Thyroid gland (tissue), 4 donors: ENCODE measurements at regions not wholly inside any gene's neighbourhood (a gene's known extent, or its start where the extent isn't known, plus 50 kb on each side); places are given as distances from the start of the nearest gene placed in this dataset.

Experiments used
- POLR2A ChIP-seq, 2 donors: fragments of 450-650 bp; IDR thresholded peaks; one replicate each; pipeline ENCODE4 v1.6.1; 2017; ENCODE audit warnings: antibody characterized with exemption in 2 of 2, mild to moderate bottlenecking in 2 of 2, moderate library complexity in 1 of 2
- TF ChIP-seq, protein P1 (sequence below), 6 experiments: fragments of 200-600 bp in 3 of 6; fragments of 450-650 bp in 3 of 6; sonication (generic) in 3 of 6; IDR thresholded peaks; one replicate each; pipeline ENCODE4 v1.5.1; 2016 to 2019; ENCODE audit warnings: antibody characterized with exemption in 6 of 6, mild to moderate bottlenecking in 2 of 6, inconsistent platforms in 1 of 6, moderate library complexity in 1 of 6

- TF ChIP-seq, protein P1, sequence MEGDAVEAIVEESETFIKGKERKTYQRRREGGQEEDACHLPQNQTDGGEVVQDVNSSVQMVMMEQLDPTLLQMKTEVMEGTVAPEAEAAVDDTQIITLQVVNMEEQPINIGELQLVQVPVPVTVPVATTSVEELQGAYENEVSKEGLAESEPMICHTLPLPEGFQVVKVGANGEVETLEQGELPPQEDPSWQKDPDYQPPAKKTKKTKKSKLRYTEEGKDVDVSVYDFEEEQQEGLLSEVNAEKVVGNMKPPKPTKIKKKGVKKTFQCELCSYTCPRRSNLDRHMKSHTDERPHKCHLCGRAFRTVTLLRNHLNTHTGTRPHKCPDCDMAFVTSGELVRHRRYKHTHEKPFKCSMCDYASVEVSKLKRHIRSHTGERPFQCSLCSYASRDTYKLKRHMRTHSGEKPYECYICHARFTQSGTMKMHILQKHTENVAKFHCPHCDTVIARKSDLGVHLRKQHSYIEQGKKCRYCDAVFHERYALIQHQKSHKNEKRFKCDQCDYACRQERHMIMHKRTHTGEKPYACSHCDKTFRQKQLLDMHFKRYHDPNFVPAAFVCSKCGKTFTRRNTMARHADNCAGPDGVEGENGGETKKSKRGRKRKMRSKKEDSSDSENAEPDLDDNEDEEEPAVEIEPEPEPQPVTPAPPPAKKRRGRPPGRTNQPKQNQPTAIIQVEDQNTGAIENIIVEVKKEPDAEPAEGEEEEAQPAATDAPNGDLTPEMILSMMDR (IDR thresholded peaks at IDR 0.05): no peak
- TF ChIP-seq POLR2A (IDR thresholded peaks at IDR 0.05): no peak
These were observed 92.4 kb downstream of the GLI2 start for GRCh38 chr2:120828066-120828465.
